Upper lobe of left lung (tissue), 6 donors: ENCODE measurements at regions not wholly inside any gene's neighbourhood (a gene's known extent, or its start where the extent isn't known, plus 50 kb on each side); places are given as distances from the start of the nearest gene placed in this dataset.

Experiments used
- ATAC-seq, 2 donors: fragments of 200-7000 bp; cut with Tn5 transposase; one replicate each; pipeline ENCODE4 v1.9.1; 2022; ENCODE audit warnings: mild to moderate bottlenecking in 2 of 2, moderate library complexity in 2 of 2; ENCODE audit not compliant: low FRiP score in 2 of 2
- DNase-seq, 2 donors: peaks; one replicate each; pipeline ENCODE4 v3.0.0-alpha.2; 2019 to 2020
- H3K27ac ChIP-seq, 4 donors: fragments of 200-600 bp; sonication (generic); one replicate each; pipeline ENCODE4 v1.5.1; 2016 to 2019
- H3K27me3 ChIP-seq, 4 donors: fragments of 200-600 bp; sonication (generic); one replicate each; pipeline ENCODE4 v1.5.1; 2017 to 2019
- H3K36me3 ChIP-seq, 4 donors: fragments of 200-600 bp; sonication (generic); one replicate each; pipeline ENCODE4 v1.5.1; 2016 to 2019
- H3K4me1 ChIP-seq, 4 donors: fragments of 200-600 bp; sonication (generic); one replicate each; pipeline ENCODE4 v1.5.1; 2018 to 2019
- H3K4me3 ChIP-seq, 4 donors: fragments of 200-600 bp; sonication (generic); one replicate each; pipeline ENCODE4 v1.5.1; 2017 to 2019; ENCODE audit warnings: mild to moderate bottlenecking in 2 of 4, moderate library complexity in 1 of 4
- H3K9me3 ChIP-seq, 4 donors: fragments of 200-600 bp; sonication (generic); one replicate each; pipeline ENCODE4 v1.5.1; 2018 to 2019
- CTCF ChIP-seq, 6 experiments: fragments of 450-650 bp in 4 of 6; fragments of 200-600 bp in 2 of 6; sonication (generic) in 2 of 6; IDR thresholded peaks; one replicate each; pipeline ENCODE4 v1.5.1; 2016 to 2019; ENCODE audit warnings: antibody characterized with exemption in 6 of 6
- EP300 ChIP-seq, 4 donors: sonication (generic); formaldehyde crosslinking; IDR thresholded peaks; one replicate each; pipeline ENCODE4 v1.5.1; 2017; ENCODE audit warnings: antibody characterized with exemption in 4 of 4, control low read depth in 2 of 4
- POLR2A ChIP-seq, 4 donors: fragments of 450-650 bp; IDR thresholded peaks; one replicate each; pipeline ENCODE4 v1.5.1; 2016 to 2017; ENCODE audit warnings: antibody characterized with exemption in 4 of 4, mild to moderate bottlenecking in 2 of 4
- POLR2AphosphoS5 ChIP-seq, 2 donors: sonication (generic); formaldehyde crosslinking; IDR thresholded peaks; one replicate each; pipeline ENCODE4 v1.5.1; 2017; ENCODE audit warnings: antibody characterized with exemption in 2 of 2
- WGBS, 2 donors: methylation state at CpG; one replicate each; pipeline ENCODE4 v1.1.5; 2017 to 2018; 5-methylcytosine and 5-hydroxymethylcytosine counted together
- donor health status: DM: no; HTN: no; CAD: no; lungs with moderate emphysema.
- donor health status: DM: no; HTN: yes; CAD: no; lungs with severe emphysema.

GRCh38 chr7:79968894-79969293, 165.7 kb upstream of the GNAI1 start:
- ATAC-seq: no peak
- no peak for DNase-seq
- no peaks in the 10 kb centered on the region for H3K9me3 ChIP-seq
- no peaks in the 10 kb centered on the region for H3K36me3 ChIP-seq
- 80 to 91% methylated on average over 2 of the region's 2 CpGs for WGBS, 2 donors
- H3K4me1 ChIP-seq: no peaks in the 10 kb centered on the region
- no peak overlapping the region for H3K27ac ChIP-seq
- TF ChIP-seq EP300 (IDR thresholded peaks at IDR 0.05) (no peak), CTCF (IDR thresholded peaks at IDR 0.05) (no peak), POLR2AphosphoS5 (IDR thresholded peaks at IDR 0.05) (no peak), POLR2A (IDR thresholded peaks at IDR 0.05) (no peak)
- no peaks in the 10 kb centered on the region for H3K27me3 ChIP-seq
- H3K4me3 ChIP-seq: no peak overlapping the region

GRCh38 chr7:79968077-79968648, 166.5 kb upstream of the GNAI1 start:
- H3K4me1 ChIP-seq: no peaks in the 10 kb centered on the region
- H3K4me3 ChIP-seq: no peak overlapping the region
- no peak for DNase-seq
- TF ChIP-seq POLR2A (IDR thresholded peaks at IDR 0.05): no peak
- TF ChIP-seq POLR2AphosphoS5 (IDR thresholded peaks at IDR 0.05): no peak
- TF ChIP-seq CTCF (IDR thresholded peaks at IDR 0.05): no peak
- no peak for TF ChIP-seq EP300 (IDR thresholded peaks at IDR 0.05)
- H3K27ac ChIP-seq: no peak overlapping the region
- H3K27me3 ChIP-seq: no peaks in the 10 kb centered on the region
- ATAC-seq: no peak
- no peaks in the 10 kb centered on the region for H3K9me3 ChIP-seq
- no peaks in the 10 kb centered on the region for H3K36me3 ChIP-seq
- 64 to 74% methylated on average over 4 of the region's 4 CpGs for WGBS, 2 donors

- no peak overlapping the region for H3K4me3 ChIP-seq
- 92 to 93% methylated on average over 4 of the region's 4 CpGs for WGBS, 2 donors
- no peak for DNase-seq
- no peak for ATAC-seq
- TF ChIP-seq EP300 (IDR thresholded peaks at IDR 0.05): no peak
- TF ChIP-seq POLR2A (IDR thresholded peaks at IDR 0.05): no peak
- TF ChIP-seq POLR2AphosphoS5 (IDR thresholded peaks at IDR 0.05): no peak
- TF ChIP-seq CTCF (IDR thresholded peaks at IDR 0.05): no peak
- no peaks in the 10 kb centered on the region for H3K9me3 ChIP-seq
- no peaks in the 10 kb centered on the region for H3K27me3 ChIP-seq
- H3K27ac ChIP-seq: no peak overlapping the region
- no peaks in the 10 kb centered on the region for H3K36me3 ChIP-seq
- no peaks in the 10 kb centered on the region for H3K4me1 ChIP-seq
These were observed 168.7 kb upstream of the GNAI1 start for GRCh38 chr7:79965946-79966345.

- no peak for ATAC-seq
- H3K9me3 ChIP-seq: no peaks in the 10 kb centered on the region
- no peak overlapping the region for H3K27ac ChIP-seq
- H3K4me3 ChIP-seq: no peak overlapping the region
- H3K36me3 ChIP-seq: no peaks in the 10 kb centered on the region
- 75 to 81% methylated on average over 1 of the region's 1 CpG for WGBS, 2 donors
- no peaks in the 10 kb centered on the region for H3K4me1 ChIP-seq
- DNase-seq: no peak
- TF ChIP-seq EP300 (IDR thresholded peaks at IDR 0.05) (no peak), CTCF (IDR thresholded peaks at IDR 0.05) (no peak), POLR2A (IDR thresholded peaks at IDR 0.05) (no peak), POLR2AphosphoS5 (IDR thresholded peaks at IDR 0.05) (no peak)
- H3K27me3 ChIP-seq: no peaks in the 10 kb centered on the region
These were observed 170.2 kb upstream of the GNAI1 start for GRCh38 chr7:79964463-79964862.

- TF ChIP-seq CTCF (IDR thresholded peaks at IDR 0.05): no peak
- TF ChIP-seq POLR2A (IDR thresholded peaks at IDR 0.05): no peak
- TF ChIP-seq POLR2AphosphoS5 (IDR thresholded peaks at IDR 0.05): no peak
- no peak for TF ChIP-seq EP300 (IDR thresholded peaks at IDR 0.05)
- no peaks in the 10 kb centered on the region for H3K9me3 ChIP-seq
- no peaks in the 10 kb centered on the region for H3K36me3 ChIP-seq
- WGBS, 2 donors: 68 to 89% methylated on average over 4 of the region's 4 CpGs
- ATAC-seq (no peak), DNase-seq (no peak)
- no peak overlapping the region for H3K4me3 ChIP-seq
- H3K27me3 ChIP-seq: no peaks in the 10 kb centered on the region
- H3K4me1 ChIP-seq: no peaks in the 10 kb centered on the region
- no peak overlapping the region for H3K27ac ChIP-seq
These were observed 181.5 kb upstream of the GNAI1 start for GRCh38 chr7:79953130-79953529.
